GM21390 (cell line): ENCODE measurements at regions not wholly inside any gene's neighbourhood (a gene's known extent, or its start where the extent isn't known, plus 50 kb on each side); places are given as distances from the start of the nearest gene placed in this dataset.

Source experiments
- ATAC-seq: cut with Tn5 transposase; IDR thresholded peaks from one replicate; pipeline ENCODE4 v1.9.1; 2021; ENCODE audit not compliant: unreplicated experiment

DNA sequence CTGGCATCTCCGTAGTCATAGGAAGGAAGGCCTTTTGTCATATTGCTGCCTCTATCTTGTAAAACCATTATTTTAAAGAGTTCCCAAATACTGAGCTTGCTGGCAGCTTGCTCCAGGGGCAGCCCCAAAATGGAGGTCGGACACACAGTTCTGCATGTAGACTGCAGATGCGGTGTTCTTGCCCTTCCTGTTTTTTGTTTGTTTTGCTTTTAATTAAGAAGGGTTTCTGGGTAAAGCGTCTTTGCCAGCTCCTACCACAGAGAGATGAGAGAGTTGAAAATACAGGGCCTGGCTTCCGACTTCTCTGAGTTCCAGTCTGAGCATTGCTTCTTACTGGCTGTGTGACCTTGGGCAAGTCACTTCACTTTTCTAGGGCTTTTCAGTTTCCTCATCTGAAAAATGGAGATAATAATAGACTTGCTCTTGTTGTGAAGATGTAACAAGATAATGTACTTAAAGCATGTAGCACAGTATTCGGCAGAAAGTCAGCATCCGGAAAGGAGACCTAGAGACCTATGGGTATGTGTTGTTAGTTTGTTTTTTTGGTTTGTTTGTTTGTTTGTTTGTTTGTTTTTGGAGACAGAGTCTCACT lies 67.8 kb upstream of the GSE1 start:
- ATAC-seq, result no peak

DNA sequence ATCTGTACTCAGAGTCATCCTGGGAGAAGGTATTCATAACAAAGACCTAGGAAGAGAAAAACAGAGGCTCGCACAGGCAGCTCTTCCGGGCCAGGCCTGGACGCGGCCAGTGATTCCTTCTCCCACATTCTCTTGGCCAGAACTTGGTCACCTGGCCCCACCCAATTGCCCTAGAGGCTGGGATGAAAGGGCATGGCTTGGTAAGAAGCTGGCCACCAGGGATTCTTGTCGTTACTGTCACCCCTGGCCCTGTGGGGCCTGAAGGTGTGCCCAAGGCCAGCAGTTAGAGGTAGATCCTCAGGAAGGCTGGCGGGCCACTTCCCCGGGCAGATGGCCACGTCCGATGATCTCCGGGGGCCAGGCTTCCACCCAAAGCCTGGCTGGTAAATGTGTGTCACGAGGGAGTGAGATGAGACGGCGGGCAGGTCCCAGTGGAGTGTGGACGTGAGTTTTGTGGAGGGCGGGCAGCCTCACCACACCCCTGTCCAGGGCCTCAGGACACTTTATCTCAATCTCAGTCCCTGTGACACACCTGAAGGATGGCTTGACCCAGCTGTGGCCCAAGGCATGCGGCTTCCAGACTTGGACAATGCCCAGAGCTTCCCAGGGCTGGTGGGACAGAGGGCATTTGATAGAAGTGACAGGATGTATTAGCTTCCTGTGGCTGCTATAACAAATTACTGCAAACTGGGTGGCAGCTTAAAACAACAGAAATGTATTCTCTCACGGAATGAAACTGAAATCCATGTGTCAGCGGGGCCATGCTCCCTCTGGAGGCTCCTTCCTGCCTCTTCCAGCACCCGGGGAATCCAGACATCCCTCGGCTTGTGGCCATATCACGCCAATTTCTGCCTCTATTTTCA lies 66.3 kb upstream of the GSE1 start:
- no peak for ATAC-seq

DNA sequence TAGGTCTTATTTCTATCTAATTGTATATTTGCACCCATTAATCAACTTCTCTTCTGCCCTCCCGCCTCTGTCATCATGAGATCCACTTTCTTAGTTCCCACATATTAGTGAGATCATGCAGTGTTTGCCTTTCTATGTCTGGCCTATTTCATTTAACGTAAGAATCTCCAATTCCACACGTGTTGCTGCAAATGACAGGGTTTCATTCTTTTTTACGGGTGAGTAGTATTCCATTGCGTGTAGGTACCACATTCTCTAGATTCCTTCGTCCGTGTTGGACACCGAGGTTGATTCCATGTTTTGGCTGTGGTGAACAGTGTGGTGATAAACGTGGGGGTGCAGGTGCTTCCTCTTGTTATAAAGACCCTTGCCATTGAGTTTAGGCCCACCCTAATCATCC lies 64.7 kb upstream of the GSE1 start:
- ATAC-seq, result no peak

DNA sequence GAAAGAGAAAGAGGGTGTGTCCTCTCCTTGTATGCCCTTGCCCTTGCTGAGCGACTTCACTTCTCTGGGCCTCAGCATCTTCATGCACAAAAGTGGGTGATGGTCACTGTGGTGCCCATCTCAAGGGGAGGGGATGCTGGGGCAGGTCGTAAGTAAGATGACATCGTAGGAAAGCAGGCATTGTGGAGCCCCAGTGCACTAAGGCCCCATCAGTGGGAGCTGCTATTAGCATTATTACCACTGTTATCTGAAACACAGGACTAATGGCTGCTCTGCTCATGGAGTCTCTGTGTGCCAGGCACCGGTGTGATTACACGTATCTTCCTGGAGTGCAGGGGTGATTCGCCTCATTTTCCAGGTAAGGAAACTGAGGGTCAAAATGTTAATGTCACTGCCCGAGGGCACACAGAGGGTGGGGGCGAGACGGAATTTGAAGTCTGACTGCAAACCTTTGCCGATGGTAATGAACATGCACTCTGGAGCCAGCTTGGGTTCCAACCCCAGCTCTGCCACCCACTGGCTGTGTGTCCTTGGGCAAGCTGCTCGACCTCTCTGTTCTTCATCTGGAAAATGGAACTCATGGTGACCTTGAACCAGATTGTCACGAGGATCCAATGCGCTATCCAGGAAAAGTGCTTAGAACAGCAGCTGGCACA lies 63.2 kb upstream of the GSE1 start:
- no peak for ATAC-seq

DNA sequence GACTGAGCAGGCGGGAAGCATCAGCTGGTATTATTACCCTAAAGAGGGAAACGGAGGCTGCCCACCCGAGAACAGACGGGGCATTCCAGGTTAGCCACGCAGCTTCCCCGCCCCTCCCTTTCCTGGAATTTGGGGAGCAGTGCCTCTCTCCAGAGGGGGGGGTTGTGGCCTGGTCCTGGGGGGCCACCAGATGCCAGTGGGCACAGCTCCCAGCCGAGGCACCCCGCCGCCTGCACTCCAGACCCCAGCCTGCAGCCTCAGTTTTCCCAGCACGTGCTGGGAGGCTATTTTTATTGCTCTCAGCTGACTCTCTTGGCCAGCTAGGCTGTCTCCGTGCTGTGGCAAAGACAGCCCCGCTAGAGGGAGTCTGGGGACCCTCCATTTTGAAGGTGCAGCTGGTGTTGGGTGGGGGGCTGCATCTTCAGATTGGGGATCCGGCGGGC lies 62.7 kb upstream of the GSE1 start:
- ATAC-seq, result no peak

DNA sequence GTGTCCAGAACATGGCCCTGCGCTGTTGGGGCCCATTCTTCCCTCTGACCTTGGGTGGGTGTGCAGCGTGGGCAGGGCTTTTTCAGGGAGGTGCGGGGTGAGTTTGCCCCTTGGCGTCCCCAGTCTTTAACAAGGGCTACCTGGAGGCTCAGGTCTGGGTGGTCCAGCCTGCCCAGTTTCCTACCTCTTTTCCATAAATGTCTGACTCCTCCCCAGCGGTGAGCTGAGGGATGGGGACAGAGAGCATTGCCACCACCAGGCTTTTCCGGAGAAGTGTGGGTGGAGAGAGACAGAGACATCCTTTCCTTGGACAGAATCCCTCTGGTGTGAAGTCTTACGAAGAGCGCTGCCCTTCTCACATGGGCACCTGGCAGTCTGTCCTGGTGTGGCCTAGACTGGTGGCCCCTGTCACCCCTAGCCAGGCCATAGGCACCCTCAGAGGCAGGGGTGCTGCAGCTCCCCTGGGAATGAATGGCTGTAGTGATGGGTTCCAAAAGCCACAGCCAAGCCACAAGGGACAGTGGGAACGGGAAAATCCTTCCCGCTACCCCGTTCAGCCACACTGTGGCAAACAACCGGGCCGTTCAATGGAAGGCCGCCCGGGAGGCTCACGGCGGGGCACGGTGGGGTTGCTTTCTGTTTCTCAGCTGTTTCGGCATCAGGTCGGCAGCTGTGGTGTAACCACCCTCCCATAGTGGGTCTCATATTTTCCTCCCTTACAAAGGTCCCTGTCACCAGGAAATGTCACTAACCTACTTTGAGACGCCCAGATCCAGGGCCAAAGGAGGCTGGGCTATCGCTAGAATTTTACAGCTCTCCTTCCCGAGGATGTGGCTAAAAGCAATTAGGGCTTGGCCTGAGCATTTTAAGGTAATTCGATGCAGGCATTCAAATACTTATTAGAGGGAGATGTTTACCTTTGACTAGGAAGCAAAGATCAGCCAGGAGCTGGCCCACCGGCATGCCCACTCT lies 61.9 kb upstream of the GSE1 start:
- ATAC-seq, result no peak

DNA sequence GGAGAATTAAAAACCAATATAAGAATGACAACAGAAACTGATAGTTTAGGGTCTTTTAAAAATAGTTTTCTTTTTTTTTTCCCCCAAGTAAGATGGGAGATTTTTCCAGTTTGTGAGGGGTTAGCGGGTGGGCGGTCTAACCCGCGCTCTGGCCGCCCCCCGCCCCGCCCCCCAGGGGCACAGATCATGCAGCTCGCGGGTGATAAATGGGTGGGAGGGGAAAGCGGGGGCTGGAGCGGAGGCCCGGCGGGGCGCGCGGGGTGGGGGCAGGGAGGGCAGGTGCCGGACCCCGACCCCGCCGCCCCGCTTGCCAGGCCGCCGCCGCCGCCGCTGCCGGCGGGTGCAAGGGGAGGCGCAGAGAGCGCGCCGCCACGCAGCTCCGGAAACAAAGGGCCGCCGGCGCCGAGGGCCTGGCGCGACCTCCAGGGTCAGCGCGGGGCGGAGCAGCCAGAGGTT lies 60.1 kb upstream of the GSE1 start:
- no peak for ATAC-seq

DNA sequence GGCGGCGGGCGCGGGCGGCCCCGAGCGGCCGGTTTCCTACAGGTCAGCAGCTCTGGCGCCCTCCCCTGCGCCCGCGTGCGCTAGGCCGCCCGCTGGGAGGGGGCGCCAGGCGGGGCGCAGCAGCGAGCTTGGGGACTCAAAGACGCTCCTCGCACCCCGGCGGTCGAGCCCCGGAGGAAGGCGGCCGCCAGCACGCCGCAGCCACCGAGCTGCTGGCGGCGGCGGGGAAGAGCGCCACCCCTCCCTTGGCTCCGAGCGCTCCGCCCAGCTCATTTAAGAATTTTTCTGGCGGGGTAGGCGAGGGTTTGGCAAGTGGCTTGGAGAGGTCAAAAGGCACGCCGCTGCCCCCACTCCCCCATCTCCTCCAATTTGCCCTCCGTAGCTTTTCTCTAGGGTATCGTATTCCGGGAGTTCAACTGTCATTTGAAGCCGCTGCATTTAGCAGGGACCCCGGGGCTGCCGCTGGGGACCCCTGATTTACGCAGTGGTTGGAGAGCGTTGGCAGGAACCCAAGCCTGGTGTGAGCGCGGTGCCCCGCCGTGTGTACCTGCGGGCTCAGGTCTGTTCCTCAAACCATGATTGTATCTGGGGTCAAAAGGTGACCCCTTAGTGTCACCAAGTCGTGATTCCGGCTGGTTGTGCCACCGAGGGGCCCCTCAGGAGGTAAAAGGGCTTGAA lies 59.5 kb upstream of the GSE1 start:
- ATAC-seq, result peak; percentile 32

DNA sequence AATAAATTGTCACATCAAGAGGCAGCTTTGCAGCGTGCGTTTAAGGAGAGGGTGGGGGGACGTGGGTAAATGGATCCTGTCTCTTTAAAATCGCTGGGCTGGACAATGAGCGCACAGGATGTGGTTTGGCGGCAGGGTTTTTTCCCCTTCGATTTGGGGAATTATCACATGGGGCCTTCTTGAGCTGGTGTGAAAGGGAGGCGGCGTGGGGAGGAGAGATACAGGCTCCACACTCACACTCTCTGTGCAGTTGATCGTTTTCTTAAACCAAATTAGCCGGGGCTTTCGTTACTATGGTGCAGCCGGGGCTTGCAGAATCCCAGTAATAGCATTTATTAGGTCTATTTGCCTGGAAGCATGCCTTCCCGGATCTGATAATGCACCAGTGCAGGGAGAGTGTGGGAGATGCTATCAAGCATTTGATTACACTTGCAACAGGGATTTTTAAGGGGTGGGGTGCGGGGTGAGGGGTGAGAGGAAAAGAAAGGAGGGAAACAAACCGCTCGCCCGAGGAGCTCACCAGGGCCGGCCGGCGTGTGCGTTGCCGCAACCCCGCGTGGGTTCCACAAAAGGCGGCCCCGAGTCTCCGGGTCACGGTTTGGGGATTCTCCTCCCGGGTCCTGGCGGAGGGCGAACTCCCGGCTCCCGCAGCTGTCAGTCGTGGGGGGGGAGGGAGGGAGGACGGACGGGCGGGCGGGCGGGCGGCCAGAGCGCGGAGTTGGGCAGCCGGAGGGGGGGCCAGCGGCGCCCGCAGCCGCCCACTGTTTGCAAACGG lies 58.8 kb upstream of the GSE1 start:
- ATAC-seq, result peak; percentile 36

DNA sequence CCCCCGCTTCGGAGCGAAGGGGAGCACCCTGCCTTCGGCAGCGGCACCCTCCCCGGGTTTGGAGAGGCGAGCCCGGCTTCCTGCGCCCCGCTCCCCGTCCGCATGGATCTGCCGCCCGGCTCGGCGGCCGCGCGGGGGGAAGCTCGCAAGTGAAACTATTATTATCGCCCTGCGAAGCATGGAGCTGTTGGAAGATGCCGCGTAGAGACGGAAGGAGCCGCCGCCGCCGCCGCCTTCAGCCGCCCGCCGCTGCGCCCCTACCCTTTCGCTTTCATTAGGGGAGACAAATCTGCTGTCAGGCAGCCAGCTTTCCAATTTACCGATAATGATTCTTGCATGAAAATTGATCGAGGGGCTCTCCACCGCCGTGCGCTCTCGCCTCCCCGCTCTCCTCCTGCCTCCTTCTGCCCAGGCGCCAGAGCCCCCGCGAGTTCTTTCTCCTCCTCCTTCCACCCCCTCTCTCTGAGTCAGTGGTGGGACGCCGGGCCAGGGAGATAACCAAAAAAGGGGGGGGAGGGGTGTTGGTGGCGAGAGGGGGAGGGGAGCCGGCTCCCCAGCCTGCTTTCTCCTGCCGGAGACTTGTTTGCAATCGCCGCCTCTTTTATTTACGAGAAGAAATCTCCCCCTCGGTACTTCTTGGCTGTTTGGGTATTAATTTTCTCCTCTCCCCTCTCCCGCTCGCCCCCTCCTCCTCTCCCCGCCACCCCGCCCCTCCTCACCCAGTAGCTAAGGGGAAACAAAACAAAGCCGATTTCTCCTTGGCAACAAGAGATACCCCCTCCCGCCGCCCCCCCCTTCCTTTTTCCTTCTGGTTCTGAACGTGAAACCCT lies 58.0 kb upstream of the GSE1 start:
- no peak for ATAC-seq

DNA sequence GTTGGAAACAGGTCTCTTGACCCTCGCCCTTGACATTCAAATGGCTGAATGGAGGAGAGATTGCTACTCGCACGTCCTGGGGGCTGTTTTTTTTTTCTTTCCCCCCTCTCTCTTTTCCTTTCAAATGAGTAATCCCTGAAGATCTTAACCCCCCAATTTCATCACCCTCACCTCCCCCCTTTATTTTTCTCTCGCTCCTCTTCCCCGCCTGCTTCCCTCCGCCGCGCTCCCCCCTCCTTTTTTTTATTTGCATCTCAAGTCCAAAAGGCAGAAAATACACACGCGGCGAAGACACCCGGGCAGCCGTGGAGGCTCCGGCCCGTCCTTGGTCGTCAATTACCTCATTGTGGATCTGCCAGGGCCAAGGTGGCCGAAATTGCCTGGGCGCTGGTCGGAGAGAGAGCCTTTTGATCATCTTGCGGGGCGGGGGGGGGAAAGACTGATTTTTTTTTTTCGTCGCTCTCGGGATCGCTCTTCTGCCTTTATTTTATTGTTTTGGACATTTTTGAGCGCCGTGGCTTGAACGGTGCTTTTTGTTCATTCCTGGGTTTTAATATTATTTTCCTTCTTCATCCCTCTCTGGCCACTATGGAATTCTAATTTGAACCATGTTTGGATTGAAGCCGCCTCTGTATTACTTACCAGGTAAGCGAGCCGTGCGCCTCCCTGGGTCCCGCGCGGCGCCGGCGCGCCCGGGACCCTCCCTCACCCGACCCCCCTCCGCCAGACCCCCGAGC lies 57.2 kb upstream of the GSE1 start:
- no peak for ATAC-seq

DNA sequence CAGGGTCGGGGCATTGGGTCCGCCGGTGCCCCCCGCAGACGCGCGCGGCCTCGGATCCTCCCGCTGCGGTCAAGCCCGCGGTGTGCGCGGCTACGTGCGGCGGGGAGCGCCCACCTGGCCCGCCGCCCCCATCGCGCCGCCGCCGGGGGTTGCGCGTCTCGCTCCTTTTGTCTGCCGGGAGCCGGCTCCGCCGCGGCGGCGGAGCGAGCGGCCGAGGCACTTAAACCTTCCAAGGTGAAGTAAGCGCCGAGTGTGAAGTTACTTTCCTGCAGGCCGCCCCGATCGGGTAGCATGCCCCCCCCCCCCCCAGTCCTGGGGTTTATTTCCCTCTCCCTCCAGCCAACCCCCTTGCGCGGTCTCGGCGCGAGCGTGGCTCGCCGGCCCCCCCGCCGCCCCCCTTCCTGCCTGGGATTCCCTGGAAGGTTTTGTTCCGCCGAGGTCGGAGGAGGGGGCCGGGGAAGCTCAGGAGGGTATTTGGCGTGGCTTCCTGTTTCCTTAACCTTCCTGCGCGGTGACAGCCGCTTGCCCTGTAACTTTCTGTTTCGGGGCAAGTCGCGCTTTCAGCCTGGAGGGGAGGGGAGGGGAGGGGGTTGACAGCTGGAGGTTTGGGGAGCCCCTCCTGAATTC lies 56.6 kb upstream of the GSE1 start:
- no peak for ATAC-seq

DNA sequence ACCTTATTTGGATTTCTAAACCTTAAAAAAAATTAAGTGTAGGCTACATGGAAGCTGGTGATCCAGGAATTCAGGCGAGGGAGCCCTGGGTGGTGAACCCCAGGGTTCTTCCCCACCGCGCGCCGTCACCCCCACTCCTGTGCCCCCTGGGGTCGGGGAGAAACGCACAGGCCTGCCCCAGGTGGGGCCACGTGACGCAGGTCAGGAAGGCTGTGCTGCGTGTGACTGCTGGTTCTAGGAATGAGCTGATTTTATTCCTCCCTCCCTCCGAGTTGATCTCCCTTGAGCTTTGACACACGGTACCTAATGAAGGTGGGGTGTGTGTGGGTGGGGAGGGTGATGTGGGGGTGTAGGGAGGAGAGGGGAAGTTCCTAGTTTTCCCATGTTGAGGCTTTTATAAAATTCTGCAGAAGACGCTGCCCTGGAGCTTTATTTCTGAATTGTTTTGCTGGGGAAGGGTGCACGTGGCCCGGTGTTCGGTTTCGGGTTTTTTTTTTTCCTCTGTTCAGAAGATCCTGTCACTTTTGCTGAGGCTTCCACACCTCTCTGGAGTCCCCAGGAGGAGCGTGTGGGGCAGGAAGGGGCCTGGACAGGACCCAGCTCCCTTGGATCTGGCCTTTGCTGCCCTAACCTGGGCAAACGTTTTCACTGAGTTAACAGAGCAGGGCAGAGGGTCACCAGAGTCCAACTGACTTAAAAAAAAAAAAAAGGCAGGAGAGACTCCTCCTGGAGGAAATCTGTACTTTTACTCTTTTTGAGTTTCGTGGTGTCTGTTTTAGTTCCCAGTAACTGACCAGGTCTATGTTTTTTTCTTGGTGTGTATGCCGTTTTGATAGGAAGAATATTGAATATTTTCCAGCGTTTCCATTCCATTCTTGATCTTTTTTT lies 55.8 kb upstream of the GSE1 start:
- no peak for ATAC-seq

DNA sequence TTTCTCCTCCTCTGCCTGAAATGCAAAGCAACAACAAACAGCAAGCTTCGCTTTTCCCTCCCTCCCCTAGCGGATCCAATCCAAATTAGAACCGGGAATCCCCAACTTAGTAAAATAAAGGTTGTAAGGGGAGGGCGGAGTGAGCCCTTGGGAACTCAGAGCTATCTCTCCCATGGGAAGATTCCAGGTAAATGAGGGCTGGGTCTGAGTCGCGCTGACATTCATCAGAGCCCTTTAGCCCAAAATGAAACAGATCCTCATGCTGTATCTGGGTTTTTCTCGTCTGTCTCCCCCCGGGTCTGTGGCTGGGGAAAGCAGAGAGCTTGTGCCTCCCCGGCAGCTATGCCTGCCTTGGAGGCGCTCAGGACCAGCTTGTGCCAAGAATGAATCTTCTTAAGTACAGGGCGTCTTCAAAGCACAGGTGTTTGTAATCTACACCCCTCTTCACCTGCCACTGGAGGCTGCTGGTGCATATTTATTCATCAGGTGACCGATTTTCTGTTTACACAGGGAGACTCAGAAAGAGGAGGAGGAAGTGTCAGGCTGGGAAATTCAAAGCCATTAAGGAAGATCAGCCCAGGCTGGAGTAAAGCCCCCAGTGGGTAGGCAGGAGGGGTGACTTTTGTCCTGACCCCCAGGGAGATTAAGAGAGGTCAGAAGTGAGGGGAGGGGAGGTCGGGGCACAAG lies 55.0 kb upstream of the GSE1 start:
- no peak for ATAC-seq

DNA sequence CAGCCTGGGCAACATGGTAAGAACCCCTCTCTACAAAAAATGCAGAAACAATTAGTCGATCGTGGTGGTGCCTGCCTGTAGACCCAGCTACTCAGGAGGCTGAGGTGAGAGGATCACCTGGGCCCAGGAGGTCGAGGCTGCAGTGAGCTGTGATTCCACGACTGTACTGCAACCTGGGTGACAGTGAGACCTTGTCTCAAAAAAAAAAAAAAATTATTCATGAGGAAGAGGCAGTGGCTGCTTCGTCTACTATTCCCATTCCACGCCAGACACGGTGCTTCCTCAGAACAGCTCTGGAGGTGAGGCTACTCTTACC lies 52.2 kb upstream of the GSE1 start:
- no peak for ATAC-seq
